ENCODE measurements at regions not wholly inside any gene's neighbourhood (a gene's known extent, or its start where the extent isn't known, plus 50 kb on each side); places are given as distances from the start of the nearest gene placed in this dataset.

GRCh38 chr5:105371169-105371568 is 1808.6 kb upstream of the NUDT12 start:
- CTCF ChIA-PET, result no interaction called here
- no peak for TF ChIP-seq ZNF596 (tag by site-specific recombination; IDR thresholded peaks at IDR 0.05)
- no peak for TF ChIP-seq ZBTB17 (tag by site-specific recombination; IDR thresholded peaks at IDR 0.05)
- TF ChIP-seq ZBTB1 (tag by site-specific recombination; IDR thresholded peaks at IDR 0.05), result no peak
- TF ChIP-seq ZNF426 (tag by site-specific recombination; IDR thresholded peaks at IDR 0.05), result no peak
- no peak overlapping the region for H3K4me3 ChIP-seq (ENCODE audit: low read depth, low read length)
- POLR2A ChIA-PET, result no interaction called here
- H3K27ac ChIP-seq (ENCODE audit: extremely low read depth, low read depth, low read length), result no peak overlapping the region
- H3K4me1 ChIP-seq (ENCODE audit: control insufficient read depth, insufficient read depth, low read length), result no peaks in the 10 kb centered on the region
- no peaks in the 10 kb centered on the region for H3K36me3 ChIP-seq (ENCODE audit: control insufficient read depth in 2 of 2, insufficient read depth in 1 of 2, low read length in 2 of 2)
- H3K9me3 ChIP-seq (ENCODE audit: control insufficient read depth, insufficient read depth, low read depth, low read length), result no peaks in the 10 kb centered on the region

- POLR2A ChIA-PET, result no interaction called here
- H3K27ac ChIP-seq (ENCODE audit: extremely low read depth, low read depth, low read length), result no peak overlapping the region
- no peak overlapping the region for H3K4me3 ChIP-seq (ENCODE audit: low read depth, low read length)
- H3K36me3 ChIP-seq (ENCODE audit: control insufficient read depth in 2 of 2, insufficient read depth in 1 of 2, low read length in 2 of 2), result no peaks in the 10 kb centered on the region
- CTCF ChIA-PET, result no interaction called here
- H3K9me3 ChIP-seq (ENCODE audit: control insufficient read depth, insufficient read depth, low read depth, low read length), result no peaks in the 10 kb centered on the region
- TF ChIP-seq ZNF785 (tag by site-specific recombination; IDR thresholded peaks at IDR 0.05) (no peak), ZNF146 (tag by site-specific recombination; IDR thresholded peaks at IDR 0.05) (no peak), ZNF600 (tag by site-specific recombination; IDR thresholded peaks at IDR 0.05) (no peak), ZNF423 (tag by site-specific recombination; IDR thresholded peaks at IDR 0.05) (no peak), ZNF155 (tag by site-specific recombination; IDR thresholded peaks at IDR 0.05) (no peak), ZBTB10 (tag by site-specific recombination; IDR thresholded peaks at IDR 0.05) (no peak), YY2 (tag by site-specific recombination; IDR thresholded peaks at IDR 0.05) (no peak), ZNF76 (tag by site-specific recombination; IDR thresholded peaks at IDR 0.05; ENCODE audit: borderline replicate concordance, low read depth) (no peak)
- TF ChIP-seq, protein P1, sequence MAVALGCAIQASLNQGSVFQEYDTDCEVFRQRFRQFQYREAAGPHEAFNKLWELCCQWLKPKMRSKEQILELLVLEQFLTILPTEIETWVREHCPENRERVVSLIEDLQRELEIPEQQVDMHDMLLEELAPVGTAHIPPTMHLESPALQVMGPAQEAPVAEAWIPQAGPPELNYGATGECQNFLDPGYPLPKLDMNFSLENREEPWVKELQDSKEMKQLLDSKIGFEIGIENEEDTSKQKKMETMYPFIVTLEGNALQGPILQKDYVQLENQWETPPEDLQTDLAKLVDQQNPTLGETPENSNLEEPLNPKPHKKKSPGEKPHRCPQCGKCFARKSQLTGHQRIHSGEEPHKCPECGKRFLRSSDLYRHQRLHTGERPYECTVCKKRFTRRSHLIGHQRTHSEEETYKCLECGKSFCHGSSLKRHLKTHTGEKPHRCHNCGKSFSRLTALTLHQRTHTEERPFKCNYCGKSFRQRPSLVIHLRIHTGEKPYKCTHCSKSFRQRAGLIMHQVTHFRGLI (tag by site-specific recombination; IDR thresholded peaks at IDR 0.05), result no peak
- no peaks in the 10 kb centered on the region for H3K4me1 ChIP-seq (ENCODE audit: control insufficient read depth, insufficient read depth, low read length)
Observed at GRCh38 chr5:105350486-105351140, 1788.0 kb upstream of the NUDT12 start.

GRCh38 chr5:105331558-105331957 is 1769.0 kb upstream of the NUDT12 start:
- TF ChIP-seq, protein P1 (tag by site-specific recombination; IDR thresholded peaks at IDR 0.05), result no peak
- no peak for TF ChIP-seq MEIS1 (CRISPR knock-in tag; IDR thresholded peaks at IDR 0.05; ENCODE audit: borderline replicate concordance)
- TF ChIP-seq PRDM1 (tag by site-specific recombination; IDR thresholded peaks at IDR 0.05), result no peak
- no peak for TF ChIP-seq ZBTB17 (tag by site-specific recombination; IDR thresholded peaks at IDR 0.05)
- no peak for TF ChIP-seq ZBTB7A (tag by site-specific recombination; IDR thresholded peaks at IDR 0.05; ENCODE audit: low read depth)
- TF ChIP-seq ZNF629 (tag by site-specific recombination; IDR thresholded peaks at IDR 0.05), result no peak
- TF ChIP-seq ZFP69B (tag by site-specific recombination; IDR thresholded peaks at IDR 0.05), result no peak
- TF ChIP-seq, protein P2, sequence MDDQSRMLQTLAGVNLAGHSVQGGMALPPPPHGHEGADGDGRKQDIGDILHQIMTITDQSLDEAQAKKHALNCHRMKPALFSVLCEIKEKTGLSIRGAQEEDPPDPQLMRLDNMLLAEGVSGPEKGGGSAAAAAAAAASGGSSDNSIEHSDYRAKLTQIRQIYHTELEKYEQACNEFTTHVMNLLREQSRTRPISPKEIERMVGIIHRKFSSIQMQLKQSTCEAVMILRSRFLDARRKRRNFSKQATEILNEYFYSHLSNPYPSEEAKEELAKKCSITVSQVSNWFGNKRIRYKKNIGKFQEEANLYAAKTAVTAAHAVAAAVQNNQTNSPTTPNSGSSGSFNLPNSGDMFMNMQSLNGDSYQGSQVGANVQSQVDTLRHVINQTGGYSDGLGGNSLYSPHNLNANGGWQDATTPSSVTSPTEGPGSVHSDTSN (CRISPR knock-in tag; IDR thresholded peaks at IDR 0.05), result no peak
- no peak for TF ChIP-seq ZNF366 (tag by site-specific recombination; conservative IDR thresholded peaks at IDR 0.05)
- no peak for TF ChIP-seq WT1 (tag by site-specific recombination; IDR thresholded peaks at IDR 0.05)
- Histone ChIP-seq H3K9me3 (ENCODE audit: control insufficient read depth, insufficient read depth, low read depth, low read length) (no peaks in the 10 kb centered on the region), H3K36me3 (ENCODE audit: control insufficient read depth in 2 of 2, insufficient read depth in 1 of 2, low read length in 2 of 2) (no peaks in the 10 kb centered on the region), H3K4me3 (ENCODE audit: low read depth, low read length) (no peak overlapping the region), H3K27ac (ENCODE audit: extremely low read depth, low read depth, low read length) (no peak overlapping the region), H3K4me1 (ENCODE audit: control insufficient read depth, insufficient read depth, low read length) (no peaks in the 10 kb centered on the region)
- ChIA-PET CTCF (no interaction called here), POLR2A (no interaction called here)

All from HEK293 (cell line).